ENCODE measurements at regions not wholly inside any gene's neighbourhood (a gene's known extent, or its start where the extent isn't known, plus 50 kb on each side); places are given as distances from the start of the nearest gene placed in this dataset.

DNA sequence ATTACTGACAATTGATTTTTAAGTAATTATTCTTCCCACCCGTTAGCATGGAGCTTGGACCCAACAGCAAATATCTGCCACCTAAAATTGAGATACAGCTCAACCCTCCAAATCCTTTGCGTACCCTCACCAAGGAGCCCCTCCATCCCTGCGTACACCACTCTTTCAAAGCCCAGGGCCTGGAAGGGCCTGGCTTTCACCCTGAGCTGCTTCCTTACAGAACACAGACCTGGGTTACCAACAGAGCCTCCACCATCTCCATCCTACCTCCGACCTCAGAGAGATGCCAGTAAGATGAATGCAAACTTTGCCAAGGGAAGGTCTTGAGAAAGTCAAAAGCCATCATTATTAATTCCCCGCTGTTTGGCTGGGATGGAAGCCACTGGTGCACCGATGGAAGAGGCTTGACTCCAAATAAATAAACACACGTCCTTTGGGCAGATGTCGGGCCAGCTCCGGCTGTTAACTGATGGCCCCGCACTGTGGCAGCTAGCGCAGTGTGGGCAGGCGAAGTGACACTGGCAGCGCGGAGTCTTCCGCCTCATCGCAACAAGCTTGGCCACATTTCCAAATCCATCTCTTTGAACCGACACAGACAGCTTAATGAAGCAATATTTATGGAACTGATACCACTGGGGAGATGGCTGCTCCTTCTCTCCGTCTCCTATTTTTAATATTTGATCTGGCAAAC is 150.2 kb upstream of the VSTM2B start:
- DNase-seq, result no peak

DNA sequence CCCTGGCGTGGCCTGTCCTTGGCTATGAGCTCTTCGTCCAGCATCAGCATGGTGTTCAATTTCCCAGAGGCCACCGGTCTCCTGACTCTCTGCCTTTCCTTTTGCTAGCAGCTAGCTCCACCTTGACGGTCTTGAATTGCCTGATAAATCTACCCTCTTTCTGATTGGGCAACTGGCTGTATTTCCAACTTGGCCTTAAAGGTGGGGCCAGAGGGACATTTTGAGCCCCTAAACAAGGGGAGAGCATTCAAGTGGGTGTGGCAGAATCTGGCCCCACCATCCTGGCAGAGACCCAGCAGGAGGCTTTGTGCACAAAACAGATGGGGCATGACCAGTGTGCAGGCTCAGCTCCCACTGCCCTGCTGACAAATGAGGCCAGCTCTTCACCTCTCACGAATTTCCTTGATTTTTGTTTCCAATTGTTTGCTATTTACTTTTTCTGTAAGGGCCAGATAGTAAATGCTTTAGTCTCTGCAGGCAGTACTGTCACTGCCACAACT is 148.9 kb upstream of the VSTM2B start:
- DNase-seq, result no peak

DNA sequence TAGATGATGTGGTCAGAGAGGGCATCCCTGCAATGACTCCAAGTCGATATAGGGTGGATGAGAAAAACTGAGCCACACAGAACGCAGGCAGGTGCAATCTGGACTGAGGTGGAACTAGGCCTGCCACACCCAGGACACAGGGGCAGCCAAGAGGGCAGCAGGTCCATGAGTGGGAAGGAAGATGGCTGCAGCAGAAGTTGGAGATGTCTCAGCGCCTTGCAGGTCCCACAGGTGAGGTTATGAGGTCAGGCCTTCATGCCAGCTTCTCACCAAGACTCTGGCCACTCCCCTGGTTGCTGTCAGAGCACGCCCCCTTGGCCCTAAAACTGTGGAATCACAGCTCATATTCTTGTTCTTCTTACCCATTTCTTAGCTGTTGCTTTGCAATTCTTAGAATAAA is 147.7 kb upstream of the VSTM2B start:
- DNase-seq, result no peak

DNA sequence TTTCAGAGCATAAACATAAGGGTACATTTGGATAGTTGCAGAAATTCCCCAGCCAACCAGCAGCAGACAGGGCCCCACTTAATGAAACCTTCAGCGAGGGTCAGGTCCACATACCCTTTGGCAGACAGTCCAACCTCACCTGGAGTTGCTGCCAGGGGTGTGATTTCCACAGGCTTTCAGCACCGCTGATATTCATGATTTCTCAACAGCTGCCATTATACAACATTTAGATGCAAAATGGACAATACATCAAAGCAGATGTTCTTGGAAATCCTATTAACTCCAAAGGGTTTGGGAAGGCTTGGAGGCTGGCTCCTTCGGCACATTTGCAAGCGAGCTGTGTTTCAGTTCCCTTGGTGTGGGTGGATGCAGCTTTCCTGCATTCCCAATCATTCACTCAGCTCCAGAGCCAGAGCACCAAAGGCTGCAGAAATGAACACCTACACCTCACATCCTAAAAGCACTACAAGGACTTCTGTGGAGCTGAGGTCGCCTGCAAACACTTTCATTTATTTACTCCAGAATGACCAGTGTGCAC is 147.2 kb upstream of the VSTM2B start:
- no peak for DNase-seq

DNA sequence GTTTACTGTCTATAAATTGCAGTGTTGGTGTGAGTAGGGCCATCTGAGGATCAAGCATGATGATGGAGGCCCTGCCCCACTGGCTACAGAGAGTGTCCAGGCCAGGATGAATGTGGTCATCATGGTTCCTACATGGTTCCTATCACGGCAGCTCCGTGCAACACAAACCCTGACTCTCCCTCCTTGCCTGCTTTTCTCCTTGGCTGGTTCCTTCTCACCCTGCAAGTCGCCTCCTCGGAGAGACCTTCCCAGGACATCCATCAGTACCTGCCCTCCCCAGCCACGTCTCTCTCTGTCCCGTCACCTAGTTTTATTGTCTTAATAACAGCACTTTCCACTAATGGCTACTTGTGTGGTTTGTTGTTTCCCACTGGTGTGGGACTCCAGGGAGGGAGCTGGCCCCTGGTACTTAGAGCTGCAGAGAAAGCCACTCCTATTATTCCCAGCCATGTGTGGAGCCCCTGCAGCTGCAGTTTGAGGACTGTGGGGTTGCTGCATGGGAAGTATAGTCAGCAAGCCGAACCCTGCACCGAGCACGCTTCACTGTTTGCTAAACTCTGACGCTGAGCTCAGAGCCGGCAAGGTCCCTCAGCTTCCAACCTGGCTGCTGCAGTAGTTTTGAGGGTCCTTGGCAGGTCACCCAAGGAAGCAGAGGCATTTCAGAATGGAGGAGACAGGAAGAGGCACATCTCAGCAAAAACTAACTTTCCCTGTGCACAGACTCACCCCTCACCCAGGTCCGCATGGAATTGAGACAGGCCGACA is 146.4 kb upstream of the VSTM2B start:
- DNase-seq, result no peak

DNA sequence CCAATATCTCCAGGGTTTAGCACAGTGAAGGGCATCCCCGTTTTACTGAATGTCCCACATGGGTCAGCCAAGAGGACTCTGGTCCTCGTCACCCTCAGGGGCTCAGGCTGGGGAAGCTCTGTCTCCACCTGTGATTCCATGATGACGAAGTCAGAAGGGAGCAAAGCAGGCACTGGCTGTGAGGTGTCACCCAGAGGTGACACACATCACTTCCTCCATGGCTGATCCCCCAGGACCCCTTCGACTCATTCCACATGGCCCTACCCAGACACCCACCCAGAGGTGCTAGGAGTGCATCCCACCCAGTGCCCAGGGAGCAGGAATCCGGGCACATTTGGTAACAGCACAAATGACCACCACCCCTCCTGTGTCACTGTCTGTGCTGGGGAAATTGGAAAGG is 145.2 kb upstream of the VSTM2B start:
- no peak for DNase-seq

DNA sequence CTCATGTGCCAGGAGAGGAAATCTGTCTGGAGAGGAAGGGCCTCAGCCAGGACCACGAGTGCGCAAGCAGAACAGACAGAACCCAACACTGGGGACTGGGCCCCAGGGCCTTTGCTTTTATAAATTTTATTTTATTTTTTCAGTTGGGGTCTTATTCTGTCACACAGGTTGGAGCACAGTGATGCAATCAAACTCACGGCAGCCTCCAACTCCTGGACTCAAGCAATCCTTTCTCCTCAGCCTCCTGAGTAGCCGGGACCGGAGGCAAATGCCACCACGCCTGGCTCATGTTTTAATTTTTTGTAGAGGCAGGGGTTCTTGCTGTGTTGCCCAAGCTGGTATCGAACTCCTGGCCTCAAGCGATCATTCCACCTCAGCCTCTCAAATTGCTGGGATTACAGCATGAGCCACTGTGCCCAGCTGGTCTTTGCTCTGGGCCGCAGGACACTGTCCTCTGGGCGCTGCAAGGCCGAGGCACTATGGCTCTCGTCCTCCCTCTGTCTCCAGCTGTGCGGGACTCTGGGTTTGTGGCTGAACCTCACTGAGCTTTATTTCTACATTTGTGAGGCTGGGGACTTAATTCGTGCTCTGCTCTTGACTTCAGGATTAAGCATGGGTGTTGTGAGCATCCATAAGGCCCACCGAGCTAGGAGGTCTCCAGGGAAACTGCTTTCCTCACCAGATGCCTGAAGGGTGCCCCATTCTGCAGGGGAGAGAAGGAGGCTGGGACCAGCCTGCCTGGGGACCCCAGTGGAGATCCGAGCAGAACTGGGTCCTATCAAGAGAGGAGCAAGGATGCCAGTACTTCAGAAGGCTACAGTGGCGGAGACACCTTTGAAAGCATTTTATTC is 144.2 kb upstream of the VSTM2B start:
- no peak for DNase-seq

DNA sequence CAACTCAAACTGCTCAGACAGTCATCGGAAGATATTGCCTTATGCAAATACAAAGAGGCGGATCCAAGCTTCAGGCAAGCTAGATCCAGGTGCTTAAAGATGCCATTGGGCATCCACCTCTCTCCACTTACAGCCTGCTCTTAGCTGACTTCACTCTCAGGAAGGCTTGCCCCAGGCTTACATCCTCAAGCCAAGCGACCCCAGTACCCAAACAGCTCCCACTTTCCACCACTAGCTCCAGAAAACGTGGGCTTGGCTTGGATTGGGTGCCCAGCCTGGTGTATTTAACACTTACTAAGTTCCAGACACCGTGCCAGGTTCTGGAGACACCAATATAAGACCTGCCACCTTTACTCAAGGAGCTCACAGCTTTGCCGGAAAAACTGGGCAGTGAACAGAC is 142.1 kb upstream of the VSTM2B start:
- DNase-seq, result no peak

DNA sequence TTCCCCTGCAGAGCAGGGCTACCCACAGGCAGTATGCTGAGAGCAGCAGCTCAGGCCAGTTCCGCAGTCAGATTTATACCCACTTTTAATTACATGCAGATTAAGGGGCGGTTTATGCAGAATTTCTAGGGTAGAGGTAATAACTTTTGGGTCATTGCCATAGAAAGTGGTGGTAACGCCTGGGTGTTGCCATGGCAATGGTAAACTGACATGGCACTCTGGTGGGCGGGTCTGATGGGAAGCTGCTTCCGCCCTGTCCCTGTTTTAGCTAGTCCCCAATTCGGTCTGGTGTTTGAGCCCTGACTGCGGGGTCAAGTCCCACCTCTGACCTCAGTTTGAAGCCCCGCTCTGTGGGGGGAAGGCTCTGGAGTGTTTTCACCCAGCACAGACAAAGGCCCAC is 141.1 kb upstream of the VSTM2B start:
- no peak for DNase-seq

DNA sequence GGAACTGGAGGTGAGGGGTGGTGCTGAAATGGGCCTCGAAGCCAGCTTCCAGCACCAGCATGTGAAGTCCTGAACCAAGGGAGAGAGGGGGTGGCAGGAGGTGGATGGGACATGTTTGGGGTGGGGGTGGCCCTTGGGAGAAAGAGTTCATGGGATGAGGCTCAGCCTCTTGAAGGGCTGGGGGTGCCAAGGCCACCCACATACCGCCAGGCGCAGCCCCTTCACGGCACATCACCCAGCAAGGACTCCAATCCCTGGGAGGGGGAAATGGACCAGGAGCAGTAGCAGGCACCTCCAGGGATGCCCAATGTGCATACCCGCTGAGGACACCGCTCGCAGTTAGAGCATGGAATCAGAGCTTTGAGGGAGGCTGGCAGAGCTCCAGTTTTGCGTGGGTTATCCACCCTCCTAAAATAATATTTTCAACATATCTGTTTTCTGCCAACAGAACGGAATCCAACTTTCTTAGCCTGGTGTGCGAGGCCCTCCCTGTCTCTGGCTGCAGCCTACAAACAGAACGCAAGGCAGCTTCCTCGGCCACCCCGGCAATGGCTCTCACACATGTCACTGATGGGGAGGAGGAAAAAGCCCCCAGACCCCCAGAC is 140.5 kb upstream of the VSTM2B start:
- no peak for DNase-seq

DNA sequence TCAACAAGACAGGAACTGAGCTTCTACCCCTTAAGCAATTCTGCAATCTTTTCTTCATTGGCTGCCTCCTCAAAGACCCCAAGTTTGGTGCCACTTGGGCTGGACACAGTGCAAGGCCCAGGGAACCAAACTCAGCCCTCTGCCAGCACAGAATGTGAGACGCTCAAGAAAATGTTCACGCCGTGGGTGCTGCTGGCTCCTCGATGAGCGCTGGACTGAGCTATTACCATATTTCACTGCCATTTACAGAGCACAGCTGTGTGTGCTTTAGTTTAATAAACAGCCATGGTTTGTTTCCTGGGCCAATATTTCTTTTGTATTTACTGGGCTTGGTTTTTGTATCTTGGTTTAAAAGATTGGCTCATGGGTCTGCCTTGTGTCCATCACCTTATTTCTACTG is 138.8 kb upstream of the VSTM2B start:
- no peak for DNase-seq

DNA sequence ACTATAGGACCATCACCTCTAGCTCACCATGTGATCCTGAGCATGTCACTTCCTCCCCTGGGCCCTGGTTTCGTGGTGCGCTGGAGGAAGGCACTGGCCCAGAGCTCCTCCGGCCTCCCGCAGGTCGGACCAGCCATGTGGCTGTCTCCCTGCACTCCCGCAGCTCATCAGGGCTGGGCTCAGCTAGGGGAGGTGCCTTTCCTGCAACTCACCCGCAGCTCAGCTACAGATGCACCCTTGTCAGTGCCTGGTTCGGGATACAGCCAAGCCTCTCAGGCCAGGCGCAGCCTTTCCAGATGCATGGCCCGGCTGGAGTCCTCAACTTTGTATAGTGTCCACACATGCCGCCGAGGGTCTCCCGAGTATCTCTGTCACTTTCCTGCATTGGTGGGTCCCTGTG is 138.2 kb upstream of the VSTM2B start:
- no peak for DNase-seq

DNA sequence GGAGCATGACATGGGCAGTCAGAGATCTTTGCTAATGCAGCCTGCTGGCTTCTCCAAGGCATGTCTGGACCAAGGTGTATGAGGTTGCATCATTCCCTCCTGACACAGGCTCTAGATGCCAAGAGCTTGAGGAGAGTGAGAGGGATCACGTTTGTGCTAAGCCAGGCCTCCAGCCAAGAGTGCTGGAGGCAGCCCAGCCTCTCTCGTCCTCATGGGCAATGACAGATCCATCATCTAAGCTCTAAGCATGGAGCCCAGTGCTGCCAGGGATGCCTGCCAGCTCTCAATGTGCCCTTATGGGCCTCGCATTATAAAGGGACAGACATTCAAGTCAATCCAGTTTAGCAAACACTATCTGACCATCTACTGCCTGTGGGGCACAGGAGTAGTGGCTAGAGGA is 136.3 kb upstream of the VSTM2B start:
- DNase-seq, result no peak

DNA sequence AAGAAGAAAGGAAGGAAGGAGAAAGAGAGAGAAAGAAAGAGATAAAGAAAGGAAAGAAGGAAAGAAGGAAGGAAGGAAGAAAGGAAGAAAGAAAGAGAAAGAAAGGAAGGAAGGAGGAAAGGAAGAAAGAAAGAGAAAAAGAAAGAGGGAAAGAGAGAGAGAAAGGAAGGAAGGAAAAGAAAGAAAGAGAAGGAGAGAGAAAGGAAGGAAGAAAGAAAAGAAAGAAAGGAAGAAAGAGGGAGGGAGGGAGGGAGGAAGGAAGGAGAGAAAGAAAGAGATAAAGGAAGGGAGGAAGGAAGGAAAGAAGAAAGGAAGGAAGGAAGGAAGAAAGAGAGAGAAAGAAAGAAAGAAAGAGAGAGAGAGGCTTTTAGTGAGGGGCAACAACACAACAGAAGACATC is 135.1 kb upstream of the VSTM2B start:
- DNase-seq, result no peak

DNA sequence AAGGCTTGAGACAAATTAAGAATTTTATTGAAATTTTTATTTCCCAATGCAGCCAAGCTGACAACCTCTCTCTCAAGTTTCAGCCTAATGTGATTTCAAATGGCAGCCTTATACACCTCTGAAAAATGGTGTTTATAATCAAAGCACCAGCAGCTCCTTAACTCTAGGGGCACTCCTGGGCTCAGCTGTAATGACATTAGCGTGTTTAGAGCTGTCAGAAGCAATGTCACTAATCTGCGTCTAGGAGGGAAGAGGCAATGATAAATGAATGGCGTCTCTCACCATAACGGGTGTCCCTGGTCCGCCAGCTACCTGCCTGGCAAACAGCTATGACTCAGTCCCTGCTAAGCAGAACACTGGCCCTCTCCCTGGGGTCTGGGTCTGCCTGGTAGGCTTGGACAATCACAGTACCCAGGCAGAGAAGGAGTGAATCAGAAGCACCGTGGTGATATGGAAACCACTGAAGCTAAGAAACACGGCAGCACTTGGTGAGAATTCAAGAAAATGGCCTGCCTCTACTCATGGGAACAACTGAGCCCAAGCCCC is 131.8 kb upstream of the VSTM2B start:
- DNase-seq, result no peak

DNA sequence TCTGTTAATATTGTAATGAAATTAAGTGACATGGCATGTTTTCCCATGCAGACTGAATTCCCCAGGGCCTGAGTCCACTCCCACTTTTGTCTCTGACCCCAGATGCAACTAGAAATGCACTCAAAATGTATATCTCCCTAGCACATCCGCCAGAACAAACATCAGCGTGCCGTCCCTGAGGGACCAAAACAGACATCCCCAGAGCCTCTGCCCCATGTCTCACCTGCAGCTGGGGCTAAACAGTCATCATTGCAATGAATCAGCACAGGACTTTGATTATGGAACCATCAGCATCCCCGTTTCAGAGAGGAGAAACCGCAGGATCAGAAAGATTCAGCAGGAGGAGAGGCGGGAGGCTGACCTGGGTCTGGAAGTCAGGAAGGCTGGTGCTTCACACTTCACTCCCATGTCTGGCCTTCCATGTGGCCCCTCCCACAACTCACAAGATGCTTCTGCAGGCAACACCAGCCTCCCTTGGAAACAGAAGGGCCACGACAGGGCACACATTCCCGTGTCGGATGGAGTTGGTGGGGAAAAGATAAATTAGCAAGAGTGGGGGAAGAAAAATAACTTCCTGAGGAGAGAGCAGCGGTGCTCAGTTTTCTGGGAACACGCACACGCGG is 130.6 kb upstream of the VSTM2B start:
- DNase-seq, result no peak

DNA sequence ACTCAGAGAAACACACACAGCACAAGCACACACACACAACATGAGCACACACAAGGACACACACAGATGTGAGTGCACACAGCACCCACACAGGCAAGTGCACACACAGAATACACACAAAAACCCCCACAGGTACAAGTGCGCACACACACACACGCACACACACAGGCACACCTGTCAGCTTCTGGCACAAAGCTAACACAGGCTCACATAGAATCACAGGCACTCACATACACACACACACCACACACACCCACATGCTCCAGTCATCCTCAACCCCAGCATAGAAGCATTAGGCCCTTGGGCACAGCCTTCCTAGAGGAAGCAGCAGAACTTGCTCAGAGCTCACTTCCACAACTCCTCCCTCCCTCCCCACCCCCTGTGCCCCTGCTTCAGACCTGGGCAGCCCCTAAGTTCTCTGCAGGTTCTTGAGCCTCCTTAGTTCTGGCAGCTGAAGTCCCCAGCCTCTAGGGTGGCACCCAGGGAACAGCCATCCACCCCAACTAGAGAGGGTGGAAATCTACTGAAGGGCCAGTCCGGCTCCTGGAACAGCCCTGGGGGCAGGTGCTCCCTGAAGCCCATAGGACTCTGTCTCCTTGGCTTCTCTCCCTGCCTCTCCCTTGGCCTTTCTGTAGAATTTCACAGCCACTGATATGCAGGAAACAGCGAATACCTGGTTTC is 129.9 kb upstream of the VSTM2B start:
- DNase-seq, result no peak

DNA sequence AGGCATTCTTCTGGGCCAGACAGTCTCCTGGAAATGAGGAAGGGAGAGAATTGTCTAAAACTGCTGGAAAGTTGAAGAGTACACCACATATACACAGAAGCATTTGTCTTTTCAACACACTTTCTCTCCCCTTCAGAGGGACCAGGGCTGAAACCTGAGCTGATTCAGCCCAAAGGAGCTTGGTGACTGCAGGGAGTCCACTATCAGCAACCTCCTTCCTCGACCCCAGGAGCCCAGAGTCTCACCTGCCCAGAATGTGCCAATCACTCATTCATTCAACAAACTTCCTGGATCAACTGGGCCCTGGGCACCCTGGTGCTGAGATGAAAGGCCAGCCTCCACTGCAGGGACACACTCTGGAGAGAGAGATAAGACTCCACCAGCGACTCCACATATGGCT is 128.9 kb upstream of the VSTM2B start:
- no peak for DNase-seq

DNA sequence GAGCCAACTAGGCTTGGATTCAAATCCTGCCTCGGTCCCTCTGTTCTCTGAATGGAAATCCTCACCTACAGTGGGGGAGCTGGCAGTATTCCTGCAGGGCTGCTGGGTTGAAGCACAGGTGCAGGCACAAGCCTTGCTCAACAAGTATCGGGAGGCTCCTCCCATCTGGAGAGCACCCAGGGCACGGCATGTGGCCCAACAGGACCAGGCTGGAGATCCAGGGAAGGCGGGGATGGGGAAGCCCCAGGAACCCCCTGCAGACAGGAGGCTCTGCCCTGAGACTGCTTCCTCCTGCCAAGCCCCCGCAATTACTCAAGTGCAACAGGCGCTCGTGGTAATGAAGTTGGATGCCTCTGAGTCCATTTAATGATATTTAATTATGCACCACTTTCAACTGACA is 128.0 kb upstream of the VSTM2B start:
- DNase-seq, result no peak

DNA sequence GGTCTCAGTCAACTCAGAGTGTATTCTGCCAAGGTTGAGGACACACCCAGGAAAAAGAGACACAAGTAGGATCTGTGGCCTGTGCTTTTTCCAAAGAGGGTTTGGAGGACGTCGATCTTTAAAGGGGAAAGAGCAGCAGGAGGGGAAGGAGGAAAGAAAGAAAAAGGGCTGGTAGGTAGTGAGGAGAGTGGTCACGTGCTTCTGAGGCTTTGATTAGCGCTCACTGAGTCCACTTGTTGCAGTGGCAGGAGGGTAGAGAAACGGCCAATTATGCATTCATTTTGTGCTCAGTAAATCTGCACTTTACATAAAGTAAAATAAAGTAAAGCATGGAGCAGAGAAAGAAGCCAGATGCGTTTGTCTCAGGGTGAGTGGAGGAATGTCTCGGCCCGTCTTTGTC is 126.0 kb upstream of the VSTM2B start:
- no peak for DNase-seq

DNA sequence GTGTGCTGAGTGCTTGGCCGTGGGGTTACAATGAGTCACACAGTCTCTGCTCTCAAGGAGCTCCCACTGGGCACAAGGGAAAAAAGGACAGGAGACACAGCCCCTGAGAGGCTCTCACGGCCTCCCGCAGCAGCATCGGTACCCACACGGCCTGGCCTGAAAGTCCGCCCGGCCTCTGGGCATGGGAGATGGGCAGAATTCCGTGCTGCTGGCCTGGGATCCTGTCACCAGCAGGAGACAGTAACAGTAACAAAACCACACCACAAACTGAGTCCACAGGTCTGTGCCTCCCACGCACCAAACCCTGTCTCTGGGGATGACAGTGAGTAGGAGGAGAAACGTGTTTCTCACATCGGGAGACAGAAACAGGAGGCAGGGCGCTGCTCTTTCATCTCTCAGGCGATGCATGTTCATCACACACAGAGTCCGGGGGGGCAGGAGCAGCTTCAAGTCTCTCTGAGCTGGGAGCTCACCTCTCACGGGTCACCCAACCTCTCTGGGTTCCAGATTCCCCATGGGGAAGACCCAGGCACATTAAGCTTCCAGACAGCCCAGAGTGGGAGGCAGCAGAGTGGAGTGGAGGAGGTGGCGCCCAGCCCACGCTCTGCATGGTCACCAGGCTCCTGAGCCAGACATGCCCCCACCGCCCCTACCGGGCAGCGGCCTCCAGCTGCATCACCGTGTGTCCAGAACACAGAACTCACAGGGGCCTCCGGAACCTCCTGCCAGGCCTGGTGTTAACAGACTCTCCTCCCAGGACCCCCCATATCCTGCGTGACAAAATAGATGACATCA is 124.7 kb upstream of the VSTM2B start:
- DNase-seq, result no peak
